Stimulated activated CD4-positive, alpha-beta T cell treated with anti-CD3 and anti-CD28 coated beads, Interleukin-12 subunit alpha, Interleukin-12 subunit beta, amount 100 ng/mL, for 24 hours (primary cell): ENCODE measurements at regions not wholly inside any gene's neighbourhood (a gene's known extent, or its start where the extent isn't known, plus 50 kb on each side); places are given as distances from the start of the nearest gene placed in this dataset.

ENCODE experiments used
- DNase-seq, 2 experiments: peaks; one replicate each; pipeline ENCODE4 v3.0.0-alpha.2; 2020; ENCODE audit warnings: low read depth in 2 of 2

GRCh38 chr1:60591583-60591982 is 490.8 kb upstream of the NFIA start:
- no peak for DNase-seq

- no peak for DNase-seq
Observed at GRCh38 chr1:60589916-60590315, 492.4 kb upstream of the NFIA start.

GRCh38 chr1:60589046-60589748 is 493.2 kb upstream of the NFIA start:
- no peak for DNase-seq

- no peak for DNase-seq
Observed at GRCh38 chr1:60584371-60584770, 498.0 kb upstream of the NFIA start.

- DNase-seq = no peak
Observed at GRCh38 chr1:60583696-60584095, 498.7 kb upstream of the NFIA start.

- no peak for DNase-seq
Observed at GRCh38 chr1:60581455-60582220, 500.7 kb upstream of the NFIA start.

GRCh38 chr1:60577029-60577428 is 503.5 kb upstream of the C1orf87 start:
- no peak for DNase-seq

- no peak for DNase-seq
Observed at GRCh38 chr1:60575326-60575977, 501.9 kb upstream of the C1orf87 start.

- no peak for DNase-seq
Observed at GRCh38 chr1:60573726-60574409, 500.3 kb upstream of the C1orf87 start.

GRCh38 chr1:60573121-60573520 is 499.6 kb upstream of the C1orf87 start:
- no peak for DNase-seq

- DNase-seq = no peak
Observed at GRCh38 chr1:60572378-60572777, 498.8 kb upstream of the C1orf87 start.

GRCh38 chr1:60571811-60572210 is 498.2 kb upstream of the C1orf87 start:
- no peak for DNase-seq

GRCh38 chr1:60569189-60569588 is 495.6 kb upstream of the C1orf87 start:
- no peak for DNase-seq

- no peak for DNase-seq
Observed at GRCh38 chr1:60567256-60567655, 493.7 kb upstream of the C1orf87 start.

- DNase-seq = no peak
Observed at GRCh38 chr1:60564916-60565750, 491.6 kb upstream of the C1orf87 start.

GRCh38 chr1:60563777-60564535 is 490.4 kb upstream of the C1orf87 start:
- no peak for DNase-seq

- no peak for DNase-seq
Observed at GRCh38 chr1:60562740-60563139, 489.2 kb upstream of the C1orf87 start.

- no peak for DNase-seq
Observed at GRCh38 chr1:60560701-60561100, 487.1 kb upstream of the C1orf87 start.

GRCh38 chr1:60558236-60558635 is 484.7 kb upstream of the C1orf87 start:
- no peak for DNase-seq

- DNase-seq = no peak
Observed at GRCh38 chr1:60553730-60554129, 480.2 kb upstream of the C1orf87 start.

GRCh38 chr1:60547821-60548220 is 474.3 kb upstream of the C1orf87 start:
- DNase-seq = no peak
